ENCODE measurements at regions not wholly inside any gene's neighbourhood (a gene's known extent, or its start where the extent isn't known, plus 50 kb on each side); places are given as distances from the start of the nearest gene placed in this dataset.

DNA sequence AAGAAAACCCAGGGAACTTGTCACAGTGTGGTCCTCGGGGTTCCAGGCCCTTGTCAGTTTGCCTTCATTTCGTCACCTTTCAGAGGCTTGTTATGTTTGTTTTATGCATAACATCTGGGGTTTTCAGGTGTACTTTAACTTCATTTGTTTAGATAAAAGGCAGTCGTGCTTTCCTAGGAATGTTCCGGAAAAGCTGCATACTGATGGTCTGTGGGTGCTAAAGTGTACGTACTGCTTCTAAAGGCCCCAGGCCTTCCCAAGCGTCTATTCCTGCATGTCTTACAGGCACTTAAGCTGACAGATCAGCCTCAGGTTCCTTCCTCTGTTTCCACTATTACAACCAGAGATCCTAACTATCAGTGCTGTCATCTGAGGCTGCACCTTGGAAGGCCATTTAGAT, 95.6 kb upstream of the ANKH start:
- no peaks in the 10 kb centered on the region for H3K4me1 ChIP-seq (ENCODE audit: low read length)
- no peaks in the 10 kb centered on the region for H3K27me3 ChIP-seq (ENCODE audit: low read depth, low read length)
- H3K36me3 ChIP-seq (replicated peaks; ENCODE audit: low read depth, low read length), result no peaks in the 10 kb centered on the region
- no peak overlapping the region for H3K9ac ChIP-seq (ENCODE audit: low read length)
- no peak overlapping the region for H2AFZ ChIP-seq (ENCODE audit: low read depth, low read length)
- no peak for TF ChIP-seq EZH2phosphoT487 (IDR thresholded peaks at IDR 0.05; ENCODE audit: low read depth)
- TF ChIP-seq, protein P1, sequence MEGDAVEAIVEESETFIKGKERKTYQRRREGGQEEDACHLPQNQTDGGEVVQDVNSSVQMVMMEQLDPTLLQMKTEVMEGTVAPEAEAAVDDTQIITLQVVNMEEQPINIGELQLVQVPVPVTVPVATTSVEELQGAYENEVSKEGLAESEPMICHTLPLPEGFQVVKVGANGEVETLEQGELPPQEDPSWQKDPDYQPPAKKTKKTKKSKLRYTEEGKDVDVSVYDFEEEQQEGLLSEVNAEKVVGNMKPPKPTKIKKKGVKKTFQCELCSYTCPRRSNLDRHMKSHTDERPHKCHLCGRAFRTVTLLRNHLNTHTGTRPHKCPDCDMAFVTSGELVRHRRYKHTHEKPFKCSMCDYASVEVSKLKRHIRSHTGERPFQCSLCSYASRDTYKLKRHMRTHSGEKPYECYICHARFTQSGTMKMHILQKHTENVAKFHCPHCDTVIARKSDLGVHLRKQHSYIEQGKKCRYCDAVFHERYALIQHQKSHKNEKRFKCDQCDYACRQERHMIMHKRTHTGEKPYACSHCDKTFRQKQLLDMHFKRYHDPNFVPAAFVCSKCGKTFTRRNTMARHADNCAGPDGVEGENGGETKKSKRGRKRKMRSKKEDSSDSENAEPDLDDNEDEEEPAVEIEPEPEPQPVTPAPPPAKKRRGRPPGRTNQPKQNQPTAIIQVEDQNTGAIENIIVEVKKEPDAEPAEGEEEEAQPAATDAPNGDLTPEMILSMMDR (IDR thresholded peaks at IDR 0.05; ENCODE audit: low read depth, low read length), result no peak
- H3K79me2 ChIP-seq (ENCODE audit: low read length), result no peaks in the 10 kb centered on the region
- no peak overlapping the region for H3K27ac ChIP-seq (ENCODE audit: low read length)
- H3K4me2 ChIP-seq (ENCODE audit: low read length), result no peak overlapping the region
- H3K9me3 ChIP-seq (ENCODE audit: insufficient read depth, low read length), result no peaks in the 10 kb centered on the region
- H3K4me3 ChIP-seq (ENCODE audit: low read length), result no peak overlapping the region
- no peaks in the 10 kb centered on the region for H4K20me1 ChIP-seq (ENCODE audit: insufficient read depth, low read length)

DNA sequence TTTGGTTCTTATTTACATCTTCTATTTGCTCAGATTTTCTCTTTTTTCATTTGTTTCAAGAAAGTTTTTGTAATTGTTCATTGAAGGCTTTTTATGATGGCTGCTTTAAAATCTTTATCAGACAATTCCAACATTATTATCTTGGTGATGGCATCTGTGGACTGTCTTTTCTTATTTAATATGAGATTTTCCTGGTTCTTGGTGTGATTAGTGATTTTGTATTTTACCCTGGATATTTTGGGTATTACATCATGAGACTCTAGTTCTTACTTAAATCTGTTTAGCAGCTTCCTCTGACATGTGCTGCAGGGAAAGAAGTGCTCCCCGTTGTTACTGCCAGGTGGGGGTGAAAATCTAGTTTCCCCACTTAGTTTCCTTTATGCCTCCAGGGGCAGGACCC, 94.2 kb upstream of the ANKH start:
- H2AFZ ChIP-seq (ENCODE audit: low read depth, low read length), result no peak overlapping the region
- H4K20me1 ChIP-seq (ENCODE audit: insufficient read depth, low read length), result no peaks in the 10 kb centered on the region
- no peak overlapping the region for H3K27ac ChIP-seq (ENCODE audit: low read length)
- H3K9me3 ChIP-seq (ENCODE audit: insufficient read depth, low read length), result no peaks in the 10 kb centered on the region
- no peak overlapping the region for H3K4me3 ChIP-seq (ENCODE audit: low read length)
- no peak for TF ChIP-seq EZH2phosphoT487 (IDR thresholded peaks at IDR 0.05; ENCODE audit: low read depth)
- TF ChIP-seq, protein P1 (IDR thresholded peaks at IDR 0.05; ENCODE audit: low read depth, low read length), result no peak
- H3K79me2 ChIP-seq (ENCODE audit: low read length), result no peaks in the 10 kb centered on the region
- H3K36me3 ChIP-seq (replicated peaks; ENCODE audit: low read depth, low read length), result no peaks in the 10 kb centered on the region
- no peak overlapping the region for H3K9ac ChIP-seq (ENCODE audit: low read length)
- H3K4me1 ChIP-seq (ENCODE audit: low read length), result no peaks in the 10 kb centered on the region
- H3K27me3 ChIP-seq (ENCODE audit: low read depth, low read length), result no peaks in the 10 kb centered on the region
- no peak overlapping the region for H3K4me2 ChIP-seq (ENCODE audit: low read length)

GRCh38 chr5:14962604-14963003, 91.0 kb upstream of the ANKH start:
- Histone ChIP-seq H3K27me3 (ENCODE audit: low read depth, low read length) (no peaks in the 10 kb centered on the region), H4K20me1 (ENCODE audit: insufficient read depth, low read length) (no peaks in the 10 kb centered on the region), H3K79me2 (ENCODE audit: low read length) (no peaks in the 10 kb centered on the region), H3K27ac (ENCODE audit: low read length) (no peak overlapping the region), H3K36me3 (replicated peaks; ENCODE audit: low read depth, low read length) (no peaks in the 10 kb centered on the region), H2AFZ (ENCODE audit: low read depth, low read length) (no peak overlapping the region), H3K4me2 (ENCODE audit: low read length) (no peak overlapping the region), H3K4me3 (ENCODE audit: low read length) (no peak overlapping the region), H3K4me1 (ENCODE audit: low read length) (no peaks in the 10 kb centered on the region), H3K9ac (ENCODE audit: low read length) (no peak overlapping the region), H3K9me3 (ENCODE audit: insufficient read depth, low read length) (no peaks in the 10 kb centered on the region)
- TF ChIP-seq, protein P1 (IDR thresholded peaks at IDR 0.05; ENCODE audit: low read depth, low read length), result no peak
- no peak for TF ChIP-seq EZH2phosphoT487 (IDR thresholded peaks at IDR 0.05; ENCODE audit: low read depth)

- no peaks in the 10 kb centered on the region for H3K27me3 ChIP-seq (ENCODE audit: low read depth, low read length)
- H4K20me1 ChIP-seq (ENCODE audit: insufficient read depth, low read length), result no peaks in the 10 kb centered on the region
- no peak overlapping the region for H3K4me2 ChIP-seq (ENCODE audit: low read length)
- no peak overlapping the region for H2AFZ ChIP-seq (ENCODE audit: low read depth, low read length)
- no peak overlapping the region for H3K27ac ChIP-seq (ENCODE audit: low read length)
- no peak overlapping the region for H3K9ac ChIP-seq (ENCODE audit: low read length)
- no peak overlapping the region for H3K4me3 ChIP-seq (ENCODE audit: low read length)
- TF ChIP-seq, protein P1 (IDR thresholded peaks at IDR 0.05; ENCODE audit: low read depth, low read length), result no peak
- TF ChIP-seq EZH2phosphoT487 (IDR thresholded peaks at IDR 0.05; ENCODE audit: low read depth), result no peak
- no peaks in the 10 kb centered on the region for H3K4me1 ChIP-seq (ENCODE audit: low read length)
- H3K9me3 ChIP-seq (ENCODE audit: insufficient read depth, low read length), result no peaks in the 10 kb centered on the region
- H3K79me2 ChIP-seq (ENCODE audit: low read length), result no peaks in the 10 kb centered on the region
- H3K36me3 ChIP-seq (replicated peaks; ENCODE audit: low read depth, low read length), result no peaks in the 10 kb centered on the region
Measured at GRCh38 chr5:14960120-14960462, 88.5 kb upstream of the ANKH start.

Measured in OCI-LY3 (cell line).